ENCODE measurements at regions not wholly inside any gene's neighbourhood (a gene's known extent, or its start where the extent isn't known, plus 50 kb on each side); places are given as distances from the start of the nearest gene placed in this dataset.

- no peak overlapping the region for H3K4ac ChIP-seq (ENCODE audit: low read depth, low read length)
- no peak overlapping the region for H2BK120ac ChIP-seq (ENCODE audit: low read depth, low read length, poor library complexity, severe bottlenecking)
- H4K91ac ChIP-seq (ENCODE audit: insufficient read length, low read depth, low read length): no peak overlapping the region
- no peaks in the 10 kb centered on the region for H3K79me2 ChIP-seq (ENCODE audit: insufficient read depth, low read length)
- no peak overlapping the region for H4K5ac ChIP-seq (ENCODE audit: insufficient read length, low read depth, low read length)
- no peaks in the 10 kb centered on the region for H3K4me1 ChIP-seq (ENCODE audit: insufficient read depth, low read length)
- TF ChIP-seq CTCF (conservative IDR thresholded peaks at IDR 0.05): no peak
- peaks cover 21 to 28% of the 10 kb centered on the region in 2 experiments for H3K9me3 Mint-ChIP-seq
- no peaks in the 10 kb centered on the region for H3K79me1 ChIP-seq (ENCODE audit: insufficient read depth, low read depth, low read length, poor library complexity, severe bottlenecking)
- H2BK5ac ChIP-seq (ENCODE audit: insufficient read length, low read length): no peak overlapping the region
- no peak overlapping the region for H3K14ac ChIP-seq (ENCODE audit: insufficient read depth, low read length)
- H3K4me2 ChIP-seq (ENCODE audit: insufficient read depth, insufficient read length, low read length): no peak overlapping the region
- no peak overlapping the region for H3K4me3 Mint-ChIP-seq
- H3K36me3 Mint-ChIP-seq (ENCODE audit: insufficient read depth in 1 of 3, low read depth in 3 of 3): peaks cover 13 to 17% (median 14%) of the 10 kb centered on the region in 3 experiments
- H3K27ac ChIP-seq (ENCODE audit: insufficient read length, low read depth, low read length): no peak overlapping the region
- H3K4me1 Mint-ChIP-seq: peaks cover 17 to 23% of the 10 kb centered on the region in 2 experiments
- no peak overlapping the region for H2BK20ac ChIP-seq (ENCODE audit: low read depth, low read length, poor library complexity, severe bottlenecking)
- no peak overlapping the region for H3K18ac ChIP-seq (ENCODE audit: insufficient read length, low read depth, low read length)
- H3K9me3 ChIP-seq (ENCODE audit: control insufficient read depth, low read depth, low read length): no peaks in the 10 kb centered on the region
- H3K23ac ChIP-seq (ENCODE audit: insufficient read length, low read depth, low read length): no peak overlapping the region
- H3T11ph ChIP-seq (ENCODE audit: low read length): no peak overlapping the region
- H2BK15ac ChIP-seq (ENCODE audit: low read depth, low read length): no peak overlapping the region
- no peak overlapping the region for H2BK12ac ChIP-seq (ENCODE audit: insufficient read length, low read depth, low read length)
- WGBS (ENCODE audit: extremely low coverage, insufficient read length, low lambda C conversion rate): no CpG with 5 or more reads among the region's 5 CpGs
- H3K23me2 ChIP-seq (ENCODE audit: insufficient read length, low read depth, low read length, poor library complexity, severe bottlenecking): no peaks in the 10 kb centered on the region
- no peak for DNase-seq
- peaks cover 3% of the 10 kb centered on the region for H3K27me3 Mint-ChIP-seq (ENCODE audit: low read depth)
- H2AK5ac ChIP-seq (ENCODE audit: insufficient read length, low read length): no peak overlapping the region
- no peak overlapping the region for H3K9ac ChIP-seq (ENCODE audit: extremely low read depth, insufficient read length, low read length)
- no peak overlapping the region for H2AFZ ChIP-seq (ENCODE audit: low read length)
- H3K27ac Mint-ChIP-seq: 0 out of 7 replicates have a peak overlapping the region, but pooled peaks of 1 of the 3 experiments have one; percentile 18
- H3K56ac ChIP-seq (ENCODE audit: insufficient read length, low read depth, low read length): no peak overlapping the region
- no peaks in the 10 kb centered on the region for H4K20me1 ChIP-seq (ENCODE audit: control insufficient read depth, insufficient read depth, insufficient read length)
- H4K8ac ChIP-seq (replicated peaks; ENCODE audit: insufficient read length, low read depth, low read length): no peak overlapping the region
- no peaks in the 10 kb centered on the region for H3K27me3 ChIP-seq (ENCODE audit: insufficient read depth, low read length)
These were observed 899.7 kb downstream of the DSC3 start for GRCh38 chr18:30142870-30143269.
